K562 (cell line): ENCODE measurements at regions not wholly inside any gene's neighbourhood (a gene's known extent, or its start where the extent isn't known, plus 50 kb on each side); places are given as distances from the start of the nearest gene placed in this dataset.

ENCODE experiments used
- BHLHE40 ChIP-seq: IDR thresholded peaks from 2 replicates; pipeline ENCODE4 v1.6.1; 2011; ENCODE audit warnings: low read length, improper control_type of control experiment
- CHD2 ChIP-seq: IDR thresholded peaks from 2 replicates; pipeline ENCODE4 v1.6.1; 2011; ENCODE audit warnings: low read depth, low read length
- DNMT1 ChIP-seq: fragments of 450-650 bp; IDR thresholded peaks from 2 replicates; pipeline ENCODE4 v1.6.1; 2016; ENCODE audit warnings: antibody characterized with exemption, mild to moderate bottlenecking
- LARP7 ChIP-seq: fragments of 450-650 bp; IDR thresholded peaks from 2 replicates; pipeline ENCODE4 v1.6.1; 2016
- MAFK ChIP-seq: IDR thresholded peaks from 2 replicates; pipeline ENCODE4 v1.6.1; 2011; ENCODE audit warnings: low read length, improper control_type of control experiment
- NR3C1 ChIP-seq: sonication (generic); formaldehyde crosslinking; IDR thresholded peaks from 2 replicates; pipeline ENCODE4 v1.8.1; 2022; ENCODE audit warnings: missing genetic modification reagents
- NRF1 ChIP-seq, 2 experiments: fragments of 450-650 bp; IDR thresholded peaks in 1 of 2; conservative IDR thresholded peaks in 1 of 2; 2 replicates each; pipeline ENCODE4 v1.6.1; 2014; ENCODE audit warnings: mild to moderate bottlenecking in 2 of 2
- SMAD1 ChIP-seq: fragments of 150-350 bp; IDR thresholded peaks from 2 replicates; pipeline ENCODE4 v1.6.1; 2014; ENCODE audit warnings: low read length, low read depth; ENCODE audit not compliant: partially characterized antibody
- TFE3 ChIP-seq: fragments of 450-650 bp; formaldehyde crosslinking; IDR thresholded peaks from 2 replicates; pipeline ENCODE4 v1.4.0; 2020; ENCODE audit warnings: mild to moderate bottlenecking, mixed read lengths
- TF ChIP-seq, protein P1 (sequence below), 3 experiments: IDR thresholded peaks in 2 of 3; conservative IDR thresholded peaks in 1 of 3; 2 replicates each; pipeline ENCODE4 v1.5.1; 2011 to 2012; ENCODE audit warnings: low read length in 3 of 3, mild to moderate bottlenecking in 3 of 3, control low read depth in 2 of 3, improper control_type of control experiment in 1 of 3, inconsistent platforms in 1 of 3, low read depth in 1 of 3, mixed read lengths in 1 of 3, moderate library complexity in 1 of 3; ENCODE audit not compliant: insufficient read depth in 2 of 3

- TF ChIP-seq NRF1 (conservative IDR thresholded peaks at IDR 0.05 in 1 of 2, IDR thresholded peaks at IDR 0.05 in 1 of 2): no peak
- TF ChIP-seq, protein P1, sequence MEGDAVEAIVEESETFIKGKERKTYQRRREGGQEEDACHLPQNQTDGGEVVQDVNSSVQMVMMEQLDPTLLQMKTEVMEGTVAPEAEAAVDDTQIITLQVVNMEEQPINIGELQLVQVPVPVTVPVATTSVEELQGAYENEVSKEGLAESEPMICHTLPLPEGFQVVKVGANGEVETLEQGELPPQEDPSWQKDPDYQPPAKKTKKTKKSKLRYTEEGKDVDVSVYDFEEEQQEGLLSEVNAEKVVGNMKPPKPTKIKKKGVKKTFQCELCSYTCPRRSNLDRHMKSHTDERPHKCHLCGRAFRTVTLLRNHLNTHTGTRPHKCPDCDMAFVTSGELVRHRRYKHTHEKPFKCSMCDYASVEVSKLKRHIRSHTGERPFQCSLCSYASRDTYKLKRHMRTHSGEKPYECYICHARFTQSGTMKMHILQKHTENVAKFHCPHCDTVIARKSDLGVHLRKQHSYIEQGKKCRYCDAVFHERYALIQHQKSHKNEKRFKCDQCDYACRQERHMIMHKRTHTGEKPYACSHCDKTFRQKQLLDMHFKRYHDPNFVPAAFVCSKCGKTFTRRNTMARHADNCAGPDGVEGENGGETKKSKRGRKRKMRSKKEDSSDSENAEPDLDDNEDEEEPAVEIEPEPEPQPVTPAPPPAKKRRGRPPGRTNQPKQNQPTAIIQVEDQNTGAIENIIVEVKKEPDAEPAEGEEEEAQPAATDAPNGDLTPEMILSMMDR (IDR thresholded peaks at IDR 0.05 in 2 of 3, conservative IDR thresholded peaks at IDR 0.05 in 1 of 3; ENCODE audit: insufficient read depth in 2 of 3, low read depth in 1 of 3, low read length in 3 of 3): no peak
- no peak for TF ChIP-seq CHD2
- no peak for TF ChIP-seq MAFK
- no peak for TF ChIP-seq NR3C1 (CRISPR knock-in tag)
- no peak for TF ChIP-seq SMAD1
- no peak for TF ChIP-seq DNMT1
- no peak for TF ChIP-seq BHLHE40
- TF ChIP-seq LARP7: no peak
- TF ChIP-seq TFE3: no peak
Measured at GRCh38 chr5:52376592-52376991, 411.1 kb upstream of the ITGA1 start.
